ENCODE measurements at regions not wholly inside any gene's neighbourhood (a gene's known extent, or its start where the extent isn't known, plus 50 kb on each side); places are given as distances from the start of the nearest gene placed in this dataset.

GRCh38 chr5:118606940-118607339 is 381.4 kb downstream of the DTWD2 start:
- TF ChIP-seq, protein P1, sequence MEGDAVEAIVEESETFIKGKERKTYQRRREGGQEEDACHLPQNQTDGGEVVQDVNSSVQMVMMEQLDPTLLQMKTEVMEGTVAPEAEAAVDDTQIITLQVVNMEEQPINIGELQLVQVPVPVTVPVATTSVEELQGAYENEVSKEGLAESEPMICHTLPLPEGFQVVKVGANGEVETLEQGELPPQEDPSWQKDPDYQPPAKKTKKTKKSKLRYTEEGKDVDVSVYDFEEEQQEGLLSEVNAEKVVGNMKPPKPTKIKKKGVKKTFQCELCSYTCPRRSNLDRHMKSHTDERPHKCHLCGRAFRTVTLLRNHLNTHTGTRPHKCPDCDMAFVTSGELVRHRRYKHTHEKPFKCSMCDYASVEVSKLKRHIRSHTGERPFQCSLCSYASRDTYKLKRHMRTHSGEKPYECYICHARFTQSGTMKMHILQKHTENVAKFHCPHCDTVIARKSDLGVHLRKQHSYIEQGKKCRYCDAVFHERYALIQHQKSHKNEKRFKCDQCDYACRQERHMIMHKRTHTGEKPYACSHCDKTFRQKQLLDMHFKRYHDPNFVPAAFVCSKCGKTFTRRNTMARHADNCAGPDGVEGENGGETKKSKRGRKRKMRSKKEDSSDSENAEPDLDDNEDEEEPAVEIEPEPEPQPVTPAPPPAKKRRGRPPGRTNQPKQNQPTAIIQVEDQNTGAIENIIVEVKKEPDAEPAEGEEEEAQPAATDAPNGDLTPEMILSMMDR (IDR thresholded peaks at IDR 0.05; ENCODE audit: extremely low read depth in 1 of 2, insufficient read depth in 1 of 2, low read depth in 1 of 2, low read length in 2 of 2), result no peak
- no peak for TF ChIP-seq POLR2A (IDR thresholded peaks at IDR 0.05; ENCODE audit: low read depth, low read length)
- no peak for TF ChIP-seq GATA2 (IDR thresholded peaks at IDR 0.05; ENCODE audit: insufficient read depth, insufficient read length, low read depth, low read length)
- TF ChIP-seq EZH2 (IDR thresholded peaks at IDR 0.05; ENCODE audit: borderline replicate concordance, low read depth, low read length, severe bottlenecking), result no peak
- no peak for TF ChIP-seq POLR2AphosphoS5 (IDR thresholded peaks at IDR 0.05; ENCODE audit: insufficient read depth, low read depth, low read length)
